Body of pancreas (tissue), 4 donors: ENCODE measurements at regions not wholly inside any gene's neighbourhood (a gene's known extent, or its start where the extent isn't known, plus 50 kb on each side); places are given as distances from the start of the nearest gene placed in this dataset.

Experiments used
- ATAC-seq: fragments of 150-250 bp; one replicate; pipeline ENCODE4 v1.9.1; 2016
- DNase-seq, 4 donors: peaks; one replicate each; pipeline ENCODE4 v3.0.0-alpha.2; 2019
- H3K27ac ChIP-seq, 4 donors: fragments of 200-600 bp; sonication (generic); 1 replicate in 3 of 4; 2 replicates in 1 of 4; pipeline versions ENCODE4 v1.5.1 to v1.6.1; 2016 to 2019; ENCODE audit warnings: mild to moderate bottlenecking in 1 of 4, mixed read lengths in 1 of 4, moderate library complexity in 1 of 4
- H3K27me3 ChIP-seq, 2 donors: fragments of 200-600 bp; sonication (generic); one replicate each; pipeline ENCODE4 v1.6.0; 2016; ENCODE audit warnings: mild to moderate bottlenecking in 1 of 2
- H3K36me3 ChIP-seq, 2 donors: fragments of 200-600 bp; sonication (generic); replicated peaks in 1 of 2; 2 replicates each; pipeline ENCODE4 v1.5.1; 2016; ENCODE audit warnings: low read depth in 2 of 2; ENCODE audit not compliant: insufficient read depth in 1 of 2
- H3K4me1 ChIP-seq: fragments of 200-600 bp; sonication (generic); one replicate; pipeline ENCODE4 v1.6.0; 2016
- H3K4me3 ChIP-seq, 2 donors: fragments of 200-600 bp; sonication (generic); 1 replicate in 1 of 2; 2 replicates in 1 of 2; pipeline ENCODE4 v1.5.1; 2016 to 2019
- H3K9me3 ChIP-seq, 3 donors: fragments of 200-600 bp; sonication (generic); 1 replicate in 2 of 3; 2 replicates in 1 of 3; pipeline ENCODE4 v1.5.1; 2016
- POLR2A ChIP-seq, 3 donors: fragments of 450-650 bp; IDR thresholded peaks; one replicate each; pipeline ENCODE4 v1.6.1; 2016; ENCODE audit warnings: antibody characterized with exemption in 3 of 3, mild to moderate bottlenecking in 2 of 3
- WGBS, 2 donors: methylation state at CpG; one replicate each; pipeline ENCODE4 v1.1.5; 2017; 5-methylcytosine and 5-hydroxymethylcytosine counted together
- intact Hi-C: fragments of 100-400 bp; cut with DNase I; formaldehyde crosslinking; loops from one replicate; pipeline ENCODE4 v1.15.1; 2023
- TF ChIP-seq, protein P1 (sequence below), 7 experiments: fragments of 450-650 bp in 4 of 7; fragments of 200-600 bp in 3 of 7; sonication (generic) in 3 of 7; IDR thresholded peaks; one replicate each; pipeline ENCODE4 v1.5.1; 2016 to 2019; ENCODE audit warnings: antibody characterized with exemption in 7 of 7

DNA sequence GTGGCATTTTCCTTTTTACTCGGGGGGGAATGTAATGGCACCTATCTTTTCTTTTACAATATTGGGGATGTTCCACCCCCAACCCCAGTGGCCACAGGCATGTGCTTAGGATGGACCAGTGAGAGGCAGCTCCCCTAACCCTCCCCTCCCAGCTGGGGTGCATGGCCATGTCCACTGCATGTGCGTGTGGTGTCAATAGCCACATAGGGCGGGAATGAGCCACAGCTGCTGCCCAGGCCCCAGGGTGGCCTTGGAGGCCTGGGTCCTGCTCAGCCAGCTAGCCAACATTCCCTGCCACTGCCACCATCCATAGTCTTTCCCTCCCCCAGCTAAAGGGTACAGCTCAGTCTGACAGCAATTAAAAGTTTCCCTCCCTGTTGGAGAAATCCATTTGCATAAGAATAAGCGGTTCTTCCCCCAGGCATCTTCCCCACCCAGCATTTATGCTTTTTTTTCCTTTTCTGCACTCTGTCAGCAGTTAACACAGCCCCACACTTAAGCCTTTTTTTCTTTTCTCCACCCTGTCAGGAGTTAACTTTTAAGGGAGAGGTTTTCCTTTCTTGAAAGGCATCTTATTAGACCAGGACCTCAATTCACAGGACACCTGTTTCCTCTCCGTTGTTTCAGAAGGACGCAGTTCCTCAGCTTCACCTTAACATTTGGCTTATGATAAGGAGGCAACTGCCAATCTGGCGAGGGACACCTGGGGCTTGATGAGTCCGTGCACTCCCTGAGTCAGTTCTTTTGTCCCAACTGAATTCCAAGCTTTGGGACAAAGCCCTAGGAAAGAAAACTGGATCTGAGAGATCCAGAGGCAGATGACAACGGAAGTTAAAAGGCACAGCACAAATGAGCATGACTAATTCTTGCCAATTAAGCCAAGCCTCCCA is 121.4 kb downstream of the TPBG start:
- no peaks in the 10 kb centered on the region for H3K4me1 ChIP-seq
- 66 to 69% methylated on average over 8 to 9 of the region's 9 CpGs for WGBS, 2 donors
- DNase-seq (no peak), ATAC-seq (no peak)
- no peaks in the 10 kb centered on the region for H3K36me3 ChIP-seq
- H3K9me3 ChIP-seq, result peaks cover 0 to 12% (median 4%) of the 10 kb centered on the region in 3 donors
- no peak for TF ChIP-seq POLR2A (IDR thresholded peaks at IDR 0.05)
- TF ChIP-seq, protein P1, sequence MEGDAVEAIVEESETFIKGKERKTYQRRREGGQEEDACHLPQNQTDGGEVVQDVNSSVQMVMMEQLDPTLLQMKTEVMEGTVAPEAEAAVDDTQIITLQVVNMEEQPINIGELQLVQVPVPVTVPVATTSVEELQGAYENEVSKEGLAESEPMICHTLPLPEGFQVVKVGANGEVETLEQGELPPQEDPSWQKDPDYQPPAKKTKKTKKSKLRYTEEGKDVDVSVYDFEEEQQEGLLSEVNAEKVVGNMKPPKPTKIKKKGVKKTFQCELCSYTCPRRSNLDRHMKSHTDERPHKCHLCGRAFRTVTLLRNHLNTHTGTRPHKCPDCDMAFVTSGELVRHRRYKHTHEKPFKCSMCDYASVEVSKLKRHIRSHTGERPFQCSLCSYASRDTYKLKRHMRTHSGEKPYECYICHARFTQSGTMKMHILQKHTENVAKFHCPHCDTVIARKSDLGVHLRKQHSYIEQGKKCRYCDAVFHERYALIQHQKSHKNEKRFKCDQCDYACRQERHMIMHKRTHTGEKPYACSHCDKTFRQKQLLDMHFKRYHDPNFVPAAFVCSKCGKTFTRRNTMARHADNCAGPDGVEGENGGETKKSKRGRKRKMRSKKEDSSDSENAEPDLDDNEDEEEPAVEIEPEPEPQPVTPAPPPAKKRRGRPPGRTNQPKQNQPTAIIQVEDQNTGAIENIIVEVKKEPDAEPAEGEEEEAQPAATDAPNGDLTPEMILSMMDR (IDR thresholded peaks at IDR 0.05), result no peak
- intact Hi-C loops, result no loop called here
- H3K27ac ChIP-seq, result no peak overlapping the region
- no peak overlapping the region for H3K4me3 ChIP-seq
- no peaks in the 10 kb centered on the region for H3K27me3 ChIP-seq

DNA sequence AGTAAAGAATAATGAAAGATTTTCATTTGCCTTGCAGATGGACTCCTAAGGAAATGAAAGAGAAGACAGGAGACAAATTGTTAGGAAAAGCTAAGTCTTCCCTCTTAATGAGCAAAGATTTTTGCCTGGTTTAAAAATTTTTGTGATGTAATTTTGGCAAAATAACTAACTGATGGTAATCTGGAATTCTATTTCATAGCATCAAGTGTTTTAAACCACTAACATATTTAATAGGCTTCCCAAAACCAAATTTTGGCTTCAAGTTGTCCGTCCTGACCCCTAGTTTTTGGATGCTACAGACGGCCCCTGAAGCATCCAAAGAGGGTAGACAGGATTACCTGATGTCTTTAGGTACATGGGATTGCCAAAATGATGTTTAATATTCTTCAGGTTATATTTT is 124.3 kb downstream of the TPBG start:
- no peak for ATAC-seq
- H3K4me3 ChIP-seq, result no peak overlapping the region

DNA sequence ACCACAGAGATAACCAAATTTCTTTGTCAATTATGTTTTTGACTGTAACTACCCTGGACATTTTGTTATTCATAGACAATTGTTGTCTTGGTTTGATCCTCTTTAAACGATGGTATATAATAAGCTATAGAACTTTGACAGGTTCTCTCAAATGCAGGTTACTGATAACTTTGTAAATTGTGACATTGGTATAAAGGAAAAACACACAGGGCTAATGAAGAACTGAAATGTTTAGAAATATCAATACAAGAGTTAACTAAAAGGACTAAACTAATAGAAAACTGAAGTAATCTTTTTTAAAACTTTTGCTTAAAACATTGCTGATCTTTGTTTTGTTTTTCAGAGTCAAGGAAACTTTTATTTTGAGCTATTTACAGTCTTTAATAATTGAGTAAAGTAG is 124.8 kb downstream of the TPBG start:
- Histone ChIP-seq H3K27ac (no peak overlapping the region), H3K27me3 (no peaks in the 10 kb centered on the region), H3K36me3 (no peaks in the 10 kb centered on the region), H3K9me3 (peaks cover 0 to 21% (median 4%) of the 10 kb centered on the region in 3 donors), H3K4me1 (no peaks in the 10 kb centered on the region), H3K4me3 (no peak overlapping the region)
- WGBS, 2 donors, result 44 to 67% methylated on average over 1 of the region's 1 CpG
- DNase-seq (no peak), ATAC-seq (no peak)
- TF ChIP-seq, protein P1 (IDR thresholded peaks at IDR 0.05), result no peak
- intact Hi-C loops, result no loop called here

More for the DNA sequence above, 124.3 kb downstream of the TPBG start:
- Histone ChIP-seq H3K4me1 (no peaks in the 10 kb centered on the region), H3K27me3 (no peaks in the 10 kb centered on the region), H3K9me3 (peaks cover 0 to 21% (median 4%) of the 10 kb centered on the region in 3 donors), H3K27ac (no peak overlapping the region), H3K36me3 (no peaks in the 10 kb centered on the region)
- WGBS, 2 donors, result 35 to 44% methylated on average over 2 of the region's 2 CpGs
- no peak for TF ChIP-seq POLR2A (IDR thresholded peaks at IDR 0.05)
- TF ChIP-seq, protein P1 (IDR thresholded peaks at IDR 0.05), result no peak
- intact Hi-C loops, result no loop called here
- DNase-seq, result no peak

DNA sequence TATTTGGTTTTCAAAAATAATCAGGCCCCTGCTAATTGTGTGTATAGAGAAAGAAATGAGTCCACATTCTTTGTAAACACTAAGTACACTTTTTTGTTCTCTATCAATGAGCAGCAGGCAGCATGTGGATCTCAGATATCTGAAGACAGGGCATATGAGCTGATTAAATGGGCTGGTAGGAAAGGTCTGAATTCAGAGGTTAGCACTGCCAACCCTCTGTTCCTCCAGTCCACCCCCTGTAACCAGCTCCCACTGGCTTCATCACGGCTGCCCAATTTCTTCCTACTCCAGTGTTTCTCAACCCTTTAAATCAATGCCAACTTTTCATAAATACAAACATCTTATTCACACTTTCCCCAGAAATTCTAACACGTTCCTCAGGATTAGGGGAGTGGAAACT is 128.5 kb downstream of the TPBG start:
- intact Hi-C loops, result no loop called here
- 27 to 51% methylated on average over 2 of the region's 2 CpGs for WGBS, 2 donors
- H3K27me3 ChIP-seq, result no peaks in the 10 kb centered on the region
- no peak overlapping the region for H3K4me3 ChIP-seq
- no peak overlapping the region for H3K27ac ChIP-seq
- ATAC-seq, result no peak
- no peak for TF ChIP-seq POLR2A (IDR thresholded peaks at IDR 0.05)
- TF ChIP-seq, protein P1 (IDR thresholded peaks at IDR 0.05), result no peak
- no peak for DNase-seq
- peaks cover 0 to 15% (median 0%) of the 10 kb centered on the region in 3 donors for H3K9me3 ChIP-seq
- no peaks in the 10 kb centered on the region for H3K36me3 ChIP-seq
- H3K4me1 ChIP-seq, result no peaks in the 10 kb centered on the region

DNA sequence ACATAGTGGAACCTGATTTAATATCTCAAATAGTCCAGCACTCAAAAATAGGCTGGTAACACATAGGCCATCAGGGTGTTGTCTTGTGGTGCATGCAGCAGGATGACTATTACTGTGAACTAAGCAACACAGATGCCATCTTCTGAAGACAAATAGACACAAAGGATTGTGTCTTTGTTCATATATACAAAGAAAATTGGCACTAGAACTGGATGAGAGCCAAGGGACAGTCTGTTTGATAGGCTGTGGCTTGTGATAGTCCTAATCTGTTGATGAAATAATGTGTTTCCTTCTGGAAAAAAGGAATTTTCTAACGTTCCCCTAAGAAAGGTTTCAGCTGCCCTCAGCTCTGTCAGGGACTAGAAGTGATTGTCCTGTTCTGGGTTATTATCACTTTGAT is 129.8 kb downstream of the TPBG start:
- ATAC-seq, result no peak
- WGBS, 2 donors, result 24 to 38% methylated on average over 1 of the region's 1 CpG
- no peaks in the 10 kb centered on the region for H3K4me1 ChIP-seq

More for the DNA sequence above, 129.8 kb downstream of the TPBG start:
- Histone ChIP-seq H3K27me3 (no peaks in the 10 kb centered on the region), H3K27ac (no peak overlapping the region), H3K36me3 (no peaks in the 10 kb centered on the region), H3K4me3 (no peak overlapping the region), H3K9me3 (peaks cover 0 to 15% (median 0%) of the 10 kb centered on the region in 3 donors)
- no peak for DNase-seq
- no peak for TF ChIP-seq POLR2A (IDR thresholded peaks at IDR 0.05)
- TF ChIP-seq, protein P1 (IDR thresholded peaks at IDR 0.05), result no peak
- intact Hi-C loops, result no loop called here
